ENCODE measurements at regions not wholly inside any gene's neighbourhood (a gene's known extent, or its start where the extent isn't known, plus 50 kb on each side); places are given as distances from the start of the nearest gene placed in this dataset.
"Not testable (repeated sequence)": the region's sequence is repeated elsewhere in the genome, so short reads cannot be mapped to it uniquely, and the experiment has no call there.

- WGBS (ENCODE audit: insufficient coverage): no CpG with 5 or more reads among the region's 1 CpG
- no peak overlapping the region for H3K27ac ChIP-seq (ENCODE audit: low read length)
- H3K4me1 ChIP-seq (ENCODE audit: control insufficient read depth, insufficient read depth, low read length): no peaks in the 10 kb centered on the region
- no peak overlapping the region for H3K4me3 ChIP-seq (ENCODE audit: low read length)
- no peaks in the 10 kb centered on the region for H3K9me3 ChIP-seq (replicated peaks; ENCODE audit: control insufficient read depth, low read depth, low read length)
- no peak for DNase-seq
- no peaks in the 10 kb centered on the region for H3K27me3 ChIP-seq (ENCODE audit: control insufficient read depth, insufficient read depth, low read length)
- H3K36me3 ChIP-seq (ENCODE audit: control insufficient read depth, insufficient read depth, low read length): no peaks in the 10 kb centered on the region
Observed at GRCh38 chr3:22777834-22778233, 425.3 kb upstream of the UBE2E2 start.

- H3K4me1 ChIP-seq (ENCODE audit: control insufficient read depth, insufficient read depth, low read length): no peaks in the 10 kb centered on the region
- H3K36me3 ChIP-seq (ENCODE audit: control insufficient read depth, insufficient read depth, low read length): no peaks in the 10 kb centered on the region
- WGBS (ENCODE audit: insufficient coverage): 80% methylated on average over 1 of the region's 2 CpGs
- no peak for DNase-seq
- H3K4me3 ChIP-seq (ENCODE audit: low read length): no peak overlapping the region
- H3K27me3 ChIP-seq (ENCODE audit: control insufficient read depth, insufficient read depth, low read length): no peaks in the 10 kb centered on the region
- no peaks in the 10 kb centered on the region for H3K9me3 ChIP-seq (replicated peaks; ENCODE audit: control insufficient read depth, low read depth, low read length)
- no peak overlapping the region for H3K27ac ChIP-seq (ENCODE audit: low read length)
Observed at GRCh38 chr3:22779737-22780136, 423.4 kb upstream of the UBE2E2 start.

GRCh38 chr3:22792533-22792932 lies 410.6 kb upstream of the UBE2E2 start:
- no peaks in the 10 kb centered on the region for H3K27me3 ChIP-seq (ENCODE audit: control insufficient read depth, insufficient read depth, low read length)
- H3K4me1 ChIP-seq (ENCODE audit: control insufficient read depth, insufficient read depth, low read length): no peaks in the 10 kb centered on the region
- WGBS (ENCODE audit: insufficient coverage): no CpG with 5 or more reads among the region's 5 CpGs
- DNase-seq: no peak
- H3K36me3 ChIP-seq (ENCODE audit: control insufficient read depth, insufficient read depth, low read length): no peaks in the 10 kb centered on the region
- H3K4me3 ChIP-seq (ENCODE audit: low read length): no peak overlapping the region
- no peaks in the 10 kb centered on the region for H3K9me3 ChIP-seq (replicated peaks; ENCODE audit: control insufficient read depth, low read depth, low read length)
- H3K27ac ChIP-seq (ENCODE audit: low read length): no peak overlapping the region

- Histone ChIP-seq H3K27me3 (ENCODE audit: control insufficient read depth, insufficient read depth, low read length) (no peaks in the 10 kb centered on the region), H3K4me1 (ENCODE audit: control insufficient read depth, insufficient read depth, low read length) (no peaks in the 10 kb centered on the region), H3K27ac (ENCODE audit: low read length) (no peak overlapping the region), H3K4me3 (ENCODE audit: low read length) (no peak overlapping the region), H3K36me3 (ENCODE audit: control insufficient read depth, insufficient read depth, low read length) (no peaks in the 10 kb centered on the region), H3K9me3 (replicated peaks; ENCODE audit: control insufficient read depth, low read depth, low read length) (no peaks in the 10 kb centered on the region)
- WGBS (ENCODE audit: insufficient coverage): no CpG with 5 or more reads among the region's 2 CpGs
- no peak for DNase-seq
Observed at GRCh38 chr3:22795917-22796316, 407.2 kb upstream of the UBE2E2 start.

- WGBS (ENCODE audit: insufficient coverage): no CpG with 5 or more reads among the region's 3 CpGs
- Histone ChIP-seq H3K4me1 (ENCODE audit: control insufficient read depth, insufficient read depth, low read length) (no peaks in the 10 kb centered on the region), H3K4me3 (ENCODE audit: low read length) (no peak overlapping the region), H3K27ac (ENCODE audit: low read length) (no peak overlapping the region), H3K9me3 (replicated peaks; ENCODE audit: control insufficient read depth, low read depth, low read length) (no peaks in the 10 kb centered on the region), H3K36me3 (ENCODE audit: control insufficient read depth, insufficient read depth, low read length) (no peaks in the 10 kb centered on the region), H3K27me3 (ENCODE audit: control insufficient read depth, insufficient read depth, low read length) (no peaks in the 10 kb centered on the region)
- DNase-seq: no peak
Observed at GRCh38 chr3:22798461-22798860, 404.7 kb upstream of the UBE2E2 start.

GRCh38 chr3:22819209-22819608 lies 383.9 kb upstream of the UBE2E2 start:
- no peaks in the 10 kb centered on the region for H3K4me1 ChIP-seq (ENCODE audit: control insufficient read depth, insufficient read depth, low read length)
- no peaks in the 10 kb centered on the region for H3K27me3 ChIP-seq (ENCODE audit: control insufficient read depth, insufficient read depth, low read length)
- no peak overlapping the region for H3K4me3 ChIP-seq (ENCODE audit: low read length)
- no peaks in the 10 kb centered on the region for H3K36me3 ChIP-seq (ENCODE audit: control insufficient read depth, insufficient read depth, low read length)
- 93% methylated on average over 2 of the region's 2 CpGs for WGBS (ENCODE audit: insufficient coverage)
- H3K27ac ChIP-seq (ENCODE audit: low read length): no peak overlapping the region
- DNase-seq: no peak
- H3K9me3 ChIP-seq (replicated peaks; ENCODE audit: control insufficient read depth, low read depth, low read length): peaks cover 3% of the 10 kb centered on the region

GRCh38 chr3:22835041-22835440 lies 368.1 kb upstream of the UBE2E2 start:
- no peaks in the 10 kb centered on the region for H3K27me3 ChIP-seq (ENCODE audit: control insufficient read depth, insufficient read depth, low read length)
- H3K9me3 ChIP-seq (replicated peaks; ENCODE audit: control insufficient read depth, low read depth, low read length): no peaks in the 10 kb centered on the region
- H3K4me3 ChIP-seq (ENCODE audit: low read length): no peak overlapping the region
- no peak overlapping the region for H3K27ac ChIP-seq (ENCODE audit: low read length)
- no peaks in the 10 kb centered on the region for H3K36me3 ChIP-seq (ENCODE audit: control insufficient read depth, insufficient read depth, low read length)
- DNase-seq: peak; percentile 28
- H3K4me1 ChIP-seq (ENCODE audit: control insufficient read depth, insufficient read depth, low read length): no peaks in the 10 kb centered on the region
- no CpG with 5 or more reads among the region's 2 CpGs for WGBS (ENCODE audit: insufficient coverage)

- Histone ChIP-seq H3K4me3 (ENCODE audit: low read length) (no peak overlapping the region), H3K36me3 (ENCODE audit: control insufficient read depth, insufficient read depth, low read length) (no peaks in the 10 kb centered on the region), H3K4me1 (ENCODE audit: control insufficient read depth, insufficient read depth, low read length) (no peaks in the 10 kb centered on the region), H3K27me3 (ENCODE audit: control insufficient read depth, insufficient read depth, low read length) (no peaks in the 10 kb centered on the region), H3K27ac (ENCODE audit: low read length) (no peak overlapping the region), H3K9me3 (replicated peaks; ENCODE audit: control insufficient read depth, low read depth, low read length) (no peaks in the 10 kb centered on the region)
- DNase-seq: no peak
- no CpG with 5 or more reads among the region's 1 CpG for WGBS (ENCODE audit: insufficient coverage)
Observed at GRCh38 chr3:22836131-22836530, 367.0 kb upstream of the UBE2E2 start.

- Histone ChIP-seq H3K27ac (ENCODE audit: low read length) (no peak overlapping the region), H3K4me1 (ENCODE audit: control insufficient read depth, insufficient read depth, low read length) (no peaks in the 10 kb centered on the region), H3K4me3 (ENCODE audit: low read length) (no peak overlapping the region), H3K9me3 (replicated peaks; ENCODE audit: control insufficient read depth, low read depth, low read length) (no peaks in the 10 kb centered on the region), H3K36me3 (ENCODE audit: control insufficient read depth, insufficient read depth, low read length) (no peaks in the 10 kb centered on the region), H3K27me3 (ENCODE audit: control insufficient read depth, insufficient read depth, low read length) (no peaks in the 10 kb centered on the region)
- WGBS (ENCODE audit: insufficient coverage): 88% methylated on average over 1 of the region's 3 CpGs
- DNase-seq: no peak
Observed at GRCh38 chr3:22843854-22844253, 359.3 kb upstream of the UBE2E2 start.

GRCh38 chr3:22846566-22846965 lies 356.6 kb upstream of the UBE2E2 start:
- H3K27ac ChIP-seq (ENCODE audit: low read length): no peak overlapping the region
- H3K4me3 ChIP-seq (ENCODE audit: low read length): no peak overlapping the region
- H3K27me3 ChIP-seq (ENCODE audit: control insufficient read depth, insufficient read depth, low read length): no peaks in the 10 kb centered on the region
- H3K4me1 ChIP-seq (ENCODE audit: control insufficient read depth, insufficient read depth, low read length): no peaks in the 10 kb centered on the region
- DNase-seq: no peak
- H3K36me3 ChIP-seq (ENCODE audit: control insufficient read depth, insufficient read depth, low read length): no peaks in the 10 kb centered on the region
- H3K9me3 ChIP-seq (replicated peaks; ENCODE audit: control insufficient read depth, low read depth, low read length): no peaks in the 10 kb centered on the region
- WGBS (ENCODE audit: insufficient coverage): 82% methylated on average over 5 of the region's 5 CpGs

- H3K4me1 ChIP-seq (ENCODE audit: control insufficient read depth, insufficient read depth, low read length); H3K36me3 ChIP-seq (ENCODE audit: control insufficient read depth, insufficient read depth, low read length); H3K27ac ChIP-seq (ENCODE audit: low read length); DNase-seq; H3K27me3 ChIP-seq (ENCODE audit: control insufficient read depth, insufficient read depth, low read length); H3K9me3 ChIP-seq (replicated peaks; ENCODE audit: control insufficient read depth, low read depth, low read length); H3K4me3 ChIP-seq (ENCODE audit: low read length): not testable (repeated sequence)
- WGBS (ENCODE audit: insufficient coverage): no CpG with 5 or more reads among the region's 6 CpGs
Observed at GRCh38 chr3:22849583-22849982, 353.5 kb upstream of the UBE2E2 start.
